Activated naive CD8-positive, alpha-beta T cell (primary cell): ENCODE measurements at regions not wholly inside any gene's neighbourhood (a gene's known extent, or its start where the extent isn't known, plus 50 kb on each side); places are given as distances from the start of the nearest gene placed in this dataset.

Source experiments
- H3K27ac Mint-ChIP-seq: one replicate; pipeline ENCODE4 v1.8.0; 2021; ENCODE audit warnings: mixed read lengths
- H3K27me3 Mint-ChIP-seq: one replicate; pipeline ENCODE4 v1.8.0; 2021; ENCODE audit warnings: mixed read lengths
- H3K36me3 Mint-ChIP-seq: one replicate; pipeline ENCODE4 v1.8.0; 2021; ENCODE audit warnings: mixed read lengths
- H3K4me1 Mint-ChIP-seq: one replicate; pipeline ENCODE4 v1.8.0; 2021; ENCODE audit warnings: low read depth, mixed read lengths
- H3K4me3 Mint-ChIP-seq: one replicate; pipeline ENCODE4 v1.8.0; 2021; ENCODE audit warnings: mild to moderate bottlenecking, mixed read lengths
- H3K9me3 Mint-ChIP-seq: one replicate; pipeline ENCODE4 v1.8.0; 2021; ENCODE audit warnings: low read depth, mixed read lengths

DNA sequence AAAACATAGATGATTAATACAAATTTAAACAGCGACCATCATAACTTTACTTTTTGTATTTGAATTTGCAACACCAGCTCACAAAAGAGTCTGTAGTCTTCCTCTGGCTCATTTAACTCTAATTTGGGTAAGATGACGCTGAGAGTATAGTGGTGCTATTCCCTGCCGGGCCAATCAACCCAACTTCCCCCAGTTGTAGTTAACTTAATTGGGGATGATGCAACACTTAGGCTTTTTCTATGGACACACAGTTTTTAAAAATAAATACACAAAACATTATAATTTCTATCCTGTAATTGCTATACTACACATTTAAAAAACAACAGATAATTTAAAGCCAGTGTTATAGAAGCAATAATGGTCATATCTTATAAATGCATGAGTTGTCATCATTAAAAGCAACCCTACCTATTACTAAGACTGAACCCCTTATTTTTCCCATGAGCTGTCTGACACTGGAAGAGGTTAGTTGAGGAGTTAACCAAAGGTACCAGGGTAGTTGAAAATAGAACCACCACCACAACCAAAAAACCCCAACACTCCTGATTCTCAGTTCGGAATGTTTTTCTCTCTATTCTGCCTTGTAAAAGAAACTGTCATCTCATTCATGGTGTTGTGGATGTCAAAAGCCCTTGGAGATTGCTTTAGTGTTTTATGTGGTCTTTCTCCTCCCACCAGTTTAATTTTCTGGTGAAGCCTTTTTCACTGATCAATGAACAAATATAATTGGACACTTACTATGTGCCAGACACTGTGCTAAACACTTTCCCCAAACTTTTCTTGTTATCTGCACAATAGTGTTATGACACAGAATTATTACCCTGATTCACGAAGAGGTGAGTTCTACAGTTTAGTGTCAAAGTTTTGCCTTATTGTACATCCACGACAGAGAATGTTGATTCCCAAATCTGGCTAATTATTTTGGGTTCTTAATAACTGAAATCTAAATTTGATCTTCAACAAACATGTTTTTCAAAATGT is 61.5 kb upstream of the RAPGEF2 start:
- no peaks in the 10 kb centered on the region for H3K36me3 Mint-ChIP-seq
- no peak overlapping the region for H3K4me3 Mint-ChIP-seq

DNA sequence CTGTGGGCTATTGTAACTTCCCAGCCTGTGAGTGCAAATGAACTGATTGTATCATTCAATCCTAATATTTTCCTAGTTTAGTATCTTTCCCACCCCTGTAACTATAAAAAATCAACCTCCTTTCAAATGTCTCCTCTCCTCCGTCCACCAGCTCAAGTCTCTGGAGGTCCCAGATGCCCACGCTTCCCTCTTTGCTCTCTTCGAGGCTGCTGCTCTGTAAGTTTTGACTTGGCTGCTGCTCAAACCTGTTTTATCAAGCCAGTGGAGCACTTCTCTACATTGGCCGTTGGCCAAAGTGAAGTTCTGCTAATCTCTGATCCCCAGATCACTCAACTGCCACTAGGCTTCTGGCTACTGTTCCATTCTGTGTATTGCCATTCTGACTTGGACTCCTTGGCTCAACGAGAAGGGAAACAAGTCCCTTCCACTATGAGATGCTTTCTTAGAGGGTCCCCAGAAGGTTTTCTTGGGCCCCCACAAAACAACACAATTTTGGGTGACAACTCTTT is 60.7 kb upstream of the RAPGEF2 start:
- H3K27me3 Mint-ChIP-seq: peaks cover 24% of the 10 kb centered on the region
- H3K36me3 Mint-ChIP-seq: no peaks in the 10 kb centered on the region
- no peaks in the 10 kb centered on the region for H3K9me3 Mint-ChIP-seq
- no peak overlapping the region for H3K4me3 Mint-ChIP-seq
- no peaks in the 10 kb centered on the region for H3K4me1 Mint-ChIP-seq
- no peak overlapping the region for H3K27ac Mint-ChIP-seq

More for the DNA sequence above, 61.5 kb upstream of the RAPGEF2 start:
- no peak overlapping the region for H3K27ac Mint-ChIP-seq
- no peaks in the 10 kb centered on the region for H3K9me3 Mint-ChIP-seq
- H3K4me1 Mint-ChIP-seq: no peaks in the 10 kb centered on the region
- H3K27me3 Mint-ChIP-seq: peaks cover 24% of the 10 kb centered on the region

DNA sequence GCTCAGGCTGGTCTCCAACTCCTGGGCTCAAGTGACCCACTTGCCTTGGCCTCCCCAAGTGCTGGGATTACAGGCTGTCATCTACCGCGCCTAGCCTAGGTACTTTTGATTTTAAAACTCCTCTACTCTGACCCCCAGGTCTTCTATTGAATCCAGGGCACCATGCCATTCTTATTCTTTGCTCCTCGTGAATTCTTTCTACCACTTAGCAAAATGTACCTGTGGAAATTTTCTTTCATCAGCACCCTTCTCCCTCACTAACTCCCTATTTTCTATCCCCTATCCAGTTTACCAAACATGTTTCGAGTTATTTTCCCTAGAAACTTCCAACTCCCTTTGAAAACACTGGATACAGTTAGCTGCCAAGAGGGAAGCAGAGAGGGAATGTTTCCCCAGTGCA is 60.0 kb upstream of the RAPGEF2 start:
- no peak overlapping the region for H3K27ac Mint-ChIP-seq
- H3K27me3 Mint-ChIP-seq: peaks cover 23% of the 10 kb centered on the region
- no peaks in the 10 kb centered on the region for H3K36me3 Mint-ChIP-seq
- H3K4me1 Mint-ChIP-seq: peaks cover 7% of the 10 kb centered on the region
- no peaks in the 10 kb centered on the region for H3K9me3 Mint-ChIP-seq
- H3K4me3 Mint-ChIP-seq: no peak overlapping the region

DNA sequence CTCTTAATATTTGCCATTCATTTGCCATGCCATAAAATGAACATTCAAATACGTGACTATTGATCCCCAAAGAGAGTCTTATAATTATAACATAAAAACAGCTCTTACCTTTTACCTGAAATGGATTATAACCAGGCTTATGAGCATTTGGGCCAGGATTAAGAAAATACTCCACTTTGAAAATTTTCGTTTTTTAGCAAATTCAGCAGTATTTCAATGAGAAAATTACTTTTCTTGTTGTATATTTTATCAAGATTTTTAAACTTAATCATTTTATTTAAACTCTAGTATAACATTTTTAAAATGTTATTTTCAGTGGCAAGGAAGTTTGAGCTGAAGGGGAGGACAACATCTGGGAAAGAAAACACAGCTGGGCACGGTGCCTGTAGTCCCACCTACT is 59.0 kb upstream of the RAPGEF2 start:
- H3K4me3 Mint-ChIP-seq: no peak overlapping the region
- H3K4me1 Mint-ChIP-seq: peaks cover 8% of the 10 kb centered on the region
- peaks cover 19% of the 10 kb centered on the region for H3K27me3 Mint-ChIP-seq
- no peaks in the 10 kb centered on the region for H3K9me3 Mint-ChIP-seq
- H3K27ac Mint-ChIP-seq: no peak overlapping the region
- no peaks in the 10 kb centered on the region for H3K36me3 Mint-ChIP-seq

DNA sequence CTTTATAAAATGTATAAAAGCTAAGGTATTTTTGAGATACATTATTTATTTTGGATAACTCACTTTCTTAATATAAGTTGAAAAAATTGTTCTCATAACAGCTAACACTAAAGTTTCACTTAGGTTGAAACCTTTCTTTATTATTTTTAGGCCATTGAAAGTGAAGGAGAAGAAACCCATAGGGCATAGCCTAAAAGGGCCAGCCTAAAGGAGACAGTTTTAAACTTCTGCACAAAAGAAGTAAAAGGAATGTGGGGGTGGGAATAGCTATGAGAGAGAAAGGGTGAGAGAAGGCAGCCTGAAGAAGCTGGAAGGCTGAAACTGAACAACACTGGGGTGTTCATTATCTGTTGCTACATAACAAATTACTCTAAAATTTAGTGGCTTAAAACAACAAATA is 57.6 kb upstream of the RAPGEF2 start:
- no peaks in the 10 kb centered on the region for H3K36me3 Mint-ChIP-seq
- no peak overlapping the region for H3K4me3 Mint-ChIP-seq
- peaks cover 19% of the 10 kb centered on the region for H3K27me3 Mint-ChIP-seq
- H3K9me3 Mint-ChIP-seq: no peaks in the 10 kb centered on the region
- peaks cover 8% of the 10 kb centered on the region for H3K4me1 Mint-ChIP-seq
- no peak overlapping the region for H3K27ac Mint-ChIP-seq

DNA sequence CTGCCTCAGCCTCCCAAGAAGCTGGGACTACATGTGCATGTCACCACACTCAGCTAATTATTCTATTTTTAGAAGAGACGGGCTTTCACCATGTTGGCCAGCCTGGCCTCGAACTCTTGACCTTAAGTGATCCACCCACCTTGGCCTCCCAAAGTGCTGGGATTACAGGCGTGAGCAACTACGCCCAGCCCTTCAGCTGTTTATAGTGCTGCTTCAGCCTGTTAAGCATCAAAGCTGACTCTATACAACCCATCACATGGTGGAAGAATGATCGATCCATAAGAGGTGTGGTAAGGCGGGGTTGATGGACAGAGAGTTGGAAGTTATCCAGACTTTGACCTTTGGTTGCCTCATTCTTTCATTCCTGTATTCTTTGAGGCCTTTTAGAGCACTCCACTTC is 56.2 kb upstream of the RAPGEF2 start:
- Mint-ChIP-seq H3K4me1 (peaks cover 15% of the 10 kb centered on the region), H3K9me3 (no peaks in the 10 kb centered on the region), H3K27ac (no peak overlapping the region), H3K36me3 (no peaks in the 10 kb centered on the region), H3K27me3 (peaks cover 13% of the 10 kb centered on the region), H3K4me3 (no peak overlapping the region)

DNA sequence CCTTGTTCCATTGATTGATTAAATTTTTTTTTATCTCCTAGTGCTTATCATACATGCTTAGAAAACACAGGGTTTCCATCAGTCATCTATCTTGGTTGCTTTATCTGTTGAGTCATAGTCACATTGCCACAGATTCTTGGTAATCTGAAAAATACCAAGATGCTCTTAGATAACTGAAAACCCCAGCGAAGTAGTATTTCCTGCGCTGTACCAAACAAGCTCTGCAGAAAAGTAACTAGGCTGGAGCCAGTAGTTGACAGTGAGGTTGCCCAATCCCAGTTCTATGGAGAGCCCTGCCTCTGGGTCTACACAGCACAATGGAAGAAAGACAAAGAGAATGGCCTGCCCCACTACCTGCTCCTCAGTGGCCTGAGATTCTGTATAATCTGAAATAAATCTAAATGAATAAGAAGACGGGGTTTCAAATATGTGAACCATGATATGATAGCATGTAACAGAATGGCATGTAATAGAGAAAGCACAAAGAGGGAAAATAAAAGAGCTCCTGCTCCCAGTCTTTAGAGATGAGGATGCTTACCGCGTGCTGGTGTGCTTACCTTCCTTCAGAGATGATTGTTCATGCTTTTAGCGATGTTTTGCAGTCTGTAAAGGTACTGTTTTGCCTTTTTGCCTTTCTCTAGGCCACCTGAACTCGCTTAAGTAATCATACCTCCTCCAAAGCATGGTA is 55.3 kb upstream of the RAPGEF2 start:
- Mint-ChIP-seq H3K4me3 (no peak overlapping the region), H3K27me3 (peaks cover 8% of the 10 kb centered on the region), H3K36me3 (no peaks in the 10 kb centered on the region), H3K9me3 (no peaks in the 10 kb centered on the region), H3K27ac (no peak overlapping the region), H3K4me1 (peaks cover 19% of the 10 kb centered on the region)

DNA sequence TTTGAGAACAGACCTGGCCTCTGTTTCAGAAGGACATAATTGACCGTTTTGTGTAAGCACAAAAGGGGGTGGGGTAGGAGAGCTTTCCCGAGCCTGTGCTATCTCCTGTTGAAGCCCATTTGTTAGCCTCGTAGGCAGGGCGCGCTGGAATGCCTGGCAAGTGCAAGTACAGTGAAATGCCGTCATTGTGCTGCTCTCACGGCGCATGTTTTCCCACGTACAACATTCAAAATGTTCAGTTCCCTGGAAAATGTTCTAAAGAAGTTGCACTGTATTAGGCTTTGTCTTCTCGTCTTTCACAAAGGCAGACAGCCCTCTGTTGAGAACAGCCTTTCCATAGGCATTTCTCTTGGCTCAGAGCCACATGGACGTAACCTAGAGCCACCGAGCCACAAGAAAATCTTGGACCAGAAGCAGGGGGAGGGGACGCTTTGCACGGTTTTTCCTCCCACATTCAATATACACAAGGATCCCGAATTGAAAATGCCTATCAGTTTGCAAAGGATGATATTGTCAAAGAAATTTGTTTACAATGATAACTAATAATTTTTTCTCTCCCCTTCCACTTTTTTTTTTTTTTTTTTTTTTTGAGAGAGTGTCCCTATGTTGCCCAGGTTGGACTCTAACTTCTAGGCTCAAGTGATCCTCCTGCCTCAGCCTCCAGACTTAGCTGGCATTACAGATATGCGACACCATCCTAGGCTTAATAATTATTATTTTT is 54.6 kb upstream of the RAPGEF2 start:
- Mint-ChIP-seq H3K9me3 (no peaks in the 10 kb centered on the region), H3K4me1 (peaks cover 19% of the 10 kb centered on the region), H3K27me3 (peaks cover 8% of the 10 kb centered on the region), H3K4me3 (no peak overlapping the region), H3K27ac (no peak overlapping the region), H3K36me3 (no peaks in the 10 kb centered on the region)

DNA sequence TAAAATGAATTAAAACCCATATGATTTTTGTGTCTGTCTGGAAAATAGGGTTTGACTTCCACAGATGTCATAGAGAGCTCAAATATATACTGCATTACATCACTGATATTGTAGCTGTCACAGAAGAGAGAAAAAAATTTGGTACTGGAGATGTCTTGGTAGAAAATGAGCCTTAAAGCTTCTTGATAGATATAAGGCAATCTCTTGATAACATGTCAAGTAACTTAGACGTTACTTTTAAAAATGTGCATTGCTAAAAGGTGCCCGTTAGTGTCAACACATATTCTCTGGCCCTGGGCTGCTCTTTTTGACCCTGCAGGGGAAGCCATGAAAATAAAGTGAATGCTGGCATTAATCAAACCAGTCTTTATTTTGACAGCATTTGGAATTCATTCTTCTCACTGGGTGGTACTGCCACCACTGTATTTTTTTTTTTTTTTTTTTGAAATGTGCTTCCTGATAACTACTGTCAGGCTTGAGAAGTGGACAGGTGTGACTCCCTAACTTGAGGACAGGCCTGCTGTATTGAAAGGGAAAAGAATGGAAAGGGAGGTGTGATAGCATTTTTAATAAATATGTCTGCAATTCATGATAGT is 53.0 kb upstream of the RAPGEF2 start:
- no peaks in the 10 kb centered on the region for H3K36me3 Mint-ChIP-seq
- peaks cover 19% of the 10 kb centered on the region for H3K4me1 Mint-ChIP-seq
- no peak overlapping the region for H3K4me3 Mint-ChIP-seq
- peaks cover 9% of the 10 kb centered on the region for H3K27me3 Mint-ChIP-seq
- H3K27ac Mint-ChIP-seq: no peak overlapping the region
- no peaks in the 10 kb centered on the region for H3K9me3 Mint-ChIP-seq

DNA sequence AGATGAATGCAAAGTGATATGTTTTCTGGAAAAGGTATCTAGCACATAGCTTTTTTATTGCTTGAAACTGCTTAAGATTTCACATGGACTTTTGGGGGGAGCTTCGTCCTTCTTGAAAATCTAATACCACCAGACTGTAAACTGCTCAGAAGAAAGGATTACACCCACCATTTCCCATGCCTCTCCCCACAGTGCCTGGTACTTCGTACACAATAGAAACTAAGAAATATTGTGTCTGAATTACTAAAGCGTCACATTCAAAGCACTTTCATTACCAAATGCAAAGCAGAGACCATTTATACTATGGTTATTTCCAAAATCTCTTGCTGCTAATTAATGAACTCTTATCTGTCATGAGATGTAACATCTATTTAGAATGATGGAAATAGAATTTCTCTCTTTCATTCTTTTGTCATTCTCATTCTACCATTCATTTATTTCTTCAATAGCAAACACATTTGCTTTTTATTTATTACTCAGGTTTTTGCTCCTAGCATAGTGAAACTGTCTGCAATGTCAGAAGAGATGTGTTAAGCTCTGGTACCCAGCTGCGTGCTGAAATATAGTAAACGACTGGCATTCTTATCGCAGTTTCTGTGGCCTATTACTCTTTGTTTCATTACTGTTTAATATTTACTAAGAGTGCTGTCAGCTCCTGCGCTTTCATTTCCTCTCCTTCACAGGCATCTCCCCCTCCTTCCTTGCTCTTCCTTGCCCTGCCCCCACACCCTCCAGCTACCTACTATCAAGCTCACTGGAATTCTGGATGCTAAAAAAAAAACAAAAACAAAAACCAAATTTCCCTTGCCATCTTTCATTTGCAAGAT is 51.4 kb upstream of the RAPGEF2 start:
- peaks cover 8% of the 10 kb centered on the region for H3K27me3 Mint-ChIP-seq
- H3K4me1 Mint-ChIP-seq: peaks cover 19% of the 10 kb centered on the region
- H3K27ac Mint-ChIP-seq: peak overlapping the region; percentile 37
- no peaks in the 10 kb centered on the region for H3K9me3 Mint-ChIP-seq
- H3K36me3 Mint-ChIP-seq: no peaks in the 10 kb centered on the region
- no peak overlapping the region for H3K4me3 Mint-ChIP-seq

DNA sequence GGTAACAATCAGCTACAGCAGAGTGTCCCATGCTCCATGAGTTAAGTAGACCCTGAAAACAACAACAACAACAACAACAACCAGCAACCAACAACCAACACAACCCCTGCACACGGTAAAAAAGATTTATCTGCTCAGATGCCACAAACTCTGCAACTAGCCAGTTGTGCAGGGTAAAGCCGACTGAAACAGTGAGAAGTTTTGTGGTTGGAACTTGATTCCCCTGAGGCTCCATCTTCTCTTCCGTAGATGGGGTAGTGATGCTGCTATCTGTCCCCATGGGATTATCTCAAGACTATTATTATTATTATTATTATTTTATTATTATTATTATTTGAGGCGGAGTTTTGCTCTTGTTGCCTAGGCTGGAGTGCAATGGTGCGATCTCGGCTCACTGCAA is 50.6 kb upstream of the RAPGEF2 start:
- Mint-ChIP-seq H3K27me3 (peaks cover 8% of the 10 kb centered on the region), H3K36me3 (no peaks in the 10 kb centered on the region), H3K9me3 (no peaks in the 10 kb centered on the region), H3K4me3 (no peak overlapping the region), H3K27ac (no peak overlapping the region), H3K4me1 (peaks cover 18% of the 10 kb centered on the region)
